IMR-90 (cell line): ENCODE measurements at regions not wholly inside any gene's neighbourhood (a gene's known extent, or its start where the extent isn't known, plus 50 kb on each side); places are given as distances from the start of the nearest gene placed in this dataset.

ENCODE experiments used
- ATAC-seq: fragments of 200-7000 bp; cut with Tn5 transposase; 2 replicates; pipeline ENCODE4 v1.9.1; 2020; ENCODE audit warnings: low read depth, mild to moderate bottlenecking, moderate library complexity
- BruUV-seq: library from RNA; stranded (reverse); fragments of 400-500 nt; replicated peaks from 2 replicates; lab custom pipeline; 2021; lab: Mats Ljungman, UMichigan
- CTCF ChIA-PET: fragments of 300-600 bp; formaldehyde crosslinking; extraction: SDS; loops from one replicate; lab custom pipeline; 2021; ENCODE audit warnings: antibody characterized with exemption; lab: Yijun Ruan, JAX
- POLR2A ChIA-PET: fragments of 300-600 bp; sonication (Branson Sonifier 250); formaldehyde crosslinking; loops from one replicate; lab custom pipeline; 2022; ENCODE audit warnings: antibody characterized with exemption; ENCODE audit not compliant: unreplicated experiment; lab: Charles Lee
- DNase-seq: peaks from one replicate; pipeline ENCODE4 v3.0.0; 2013
- H2AFZ ChIP-seq: replicated peaks from 2 replicates; pipeline ENCODE3; 2013; ENCODE audit warnings: low read length, mild to moderate bottlenecking; ENCODE audit not compliant: poor library complexity
- H2AK5ac ChIP-seq: 2 replicates; pipeline ENCODE4 v1.6.1; 2013; ENCODE audit warnings: low read depth, low read length, inconsistent platforms
- H2AK9ac ChIP-seq: replicated peaks from 2 replicates; pipeline ENCODE3; 2013; ENCODE audit warnings: mild to moderate bottlenecking, low read depth, low read length, moderate library complexity; ENCODE audit not compliant: poor library complexity
- H2BK120ac ChIP-seq: 2 replicates; pipeline ENCODE4 v1.6.1; 2013; ENCODE audit warnings: low read depth, low read length, inconsistent platforms
- H2BK15ac ChIP-seq: 3 replicates; pipeline ENCODE4 v1.6.1; 2013; ENCODE audit warnings: low read depth, low read length, inconsistent platforms
- H2BK20ac ChIP-seq: 2 replicates; pipeline ENCODE4 v1.6.1; 2013; ENCODE audit warnings: low read depth, mild to moderate bottlenecking, inconsistent platforms, low read length, moderate library complexity
- H2BK5ac ChIP-seq: 2 replicates; pipeline ENCODE4 v1.6.1; 2013; ENCODE audit warnings: mild to moderate bottlenecking, low read depth, low read length, inconsistent platforms; ENCODE audit not compliant: poor library complexity, severe bottlenecking
- H3K14ac ChIP-seq: replicated peaks from 2 replicates; pipeline ENCODE4 v1.6.1; 2013; ENCODE audit warnings: low read depth, low read length, inconsistent platforms
- H3K18ac ChIP-seq: 2 replicates; pipeline ENCODE4 v1.6.1; 2013; ENCODE audit warnings: low read depth, low read length, control low read depth
- H3K23ac ChIP-seq: 2 replicates; pipeline ENCODE4 v1.6.1; 2013; ENCODE audit warnings: low read depth, low read length, inconsistent platforms
- H3K27ac ChIP-seq: 2 replicates; pipeline ENCODE4 v1.5.1; 2013; ENCODE audit warnings: mild to moderate bottlenecking, control low read depth, low read length; ENCODE audit not compliant: insufficient read depth
- H3K27me3 ChIP-seq: 2 replicates; pipeline ENCODE4 v1.6.1; 2013; ENCODE audit warnings: low read length; ENCODE audit not compliant: control insufficient read depth, insufficient read depth
- H3K36me3 ChIP-seq: 2 replicates; pipeline ENCODE4 v1.6.1; 2013; ENCODE audit warnings: low read length, mixed read lengths; ENCODE audit not compliant: control insufficient read depth, insufficient read depth
- H3K4ac ChIP-seq: 2 replicates; pipeline ENCODE4 v1.6.1; 2013; ENCODE audit warnings: low read depth, low read length, inconsistent platforms
- H3K4me1 ChIP-seq: 2 replicates; pipeline ENCODE4 v1.6.1; 2013; ENCODE audit warnings: low read length, mixed read lengths; ENCODE audit not compliant: control insufficient read depth, insufficient read depth
- H3K4me2 ChIP-seq: 2 replicates; pipeline ENCODE4 v1.6.1; 2013; ENCODE audit warnings: low read depth, mild to moderate bottlenecking, control low read depth, low read length, moderate library complexity
- H3K4me3 ChIP-seq: 2 replicates; pipeline ENCODE4 v1.5.1; 2013; ENCODE audit warnings: low read depth, mild to moderate bottlenecking, control low read depth, low read length, moderate library complexity; ENCODE audit not compliant: insufficient read depth
- H3K56ac ChIP-seq: 2 replicates; pipeline ENCODE4 v1.6.1; 2013; ENCODE audit warnings: low read length, inconsistent platforms; ENCODE audit not compliant: insufficient read depth; ENCODE audit errors: extremely low read depth
- H3K79me1 ChIP-seq, 2 experiments: 2 replicates each; pipeline ENCODE4 v1.6.1; 2013; ENCODE audit warnings: low read length in 2 of 2, inconsistent platforms in 1 of 2, low read depth in 1 of 2
- H3K9ac ChIP-seq: 2 replicates; pipeline ENCODE4 v1.6.1; 2013; ENCODE audit warnings: low read depth, low read length, control low read depth
- H3K9me1 ChIP-seq: 2 replicates; pipeline ENCODE4 v1.6.1; 2013; ENCODE audit warnings: low read length, inconsistent platforms; ENCODE audit not compliant: insufficient read depth
- H3K9me3 ChIP-seq: 2 replicates; pipeline ENCODE4 v1.6.1; 2013; ENCODE audit warnings: low read length; ENCODE audit not compliant: control insufficient read depth, insufficient read depth
- H4K20me1 ChIP-seq: 2 replicates; pipeline ENCODE4 v1.6.1; 2013; ENCODE audit warnings: low read length, inconsistent platforms; ENCODE audit not compliant: insufficient read depth
- H4K5ac ChIP-seq: 2 replicates; pipeline ENCODE4 v1.6.1; 2013; ENCODE audit warnings: mild to moderate bottlenecking, low read depth, low read length, control low read depth
- H4K8ac ChIP-seq, 2 experiments: 2 replicates each; pipeline ENCODE4 v1.6.1; 2013; ENCODE audit warnings: low read depth in 2 of 2, low read length in 2 of 2, control low read depth in 1 of 2, inconsistent platforms in 1 of 2
- H4K91ac ChIP-seq: 2 replicates; pipeline ENCODE4 v1.6.1; 2013; ENCODE audit warnings: low read depth, low read length, inconsistent platforms; ENCODE audit not compliant: insufficient read depth
- MAFK ChIP-seq: IDR thresholded peaks from 2 replicates; pipeline ENCODE4 v1.6.1; 2012; ENCODE audit warnings: low read depth, low read length, improper control_type of control experiment
- RCOR1 ChIP-seq: IDR thresholded peaks from 2 replicates; pipeline ENCODE4 v1.6.1; 2012; ENCODE audit warnings: mild to moderate bottlenecking, low read length, improper control_type of control experiment; ENCODE audit not compliant: insufficient replicate concordance
- dilution Hi-C: fragments of 300-500 bp; cut with HindIII; formaldehyde crosslinking; loops from one replicate; pipeline ENCODE4 v1.14.3; 2018; ENCODE audit warnings: low sequenced_read_pairs; ENCODE audit not compliant: unreplicated experiment
- in situ Hi-C: fragments of 300-500 bp; cut with MboI; formaldehyde crosslinking; loops from 3 replicates; pipeline ENCODE4 v1.14.3; 2019; ENCODE audit warnings: low sequenced_read_pairs, inconsistent platforms, mixed read lengths
- intact Hi-C: fragments of 100-400 bp; cut with micrococcal nuclease; formaldehyde crosslinking; loops from 2 replicates; pipeline ENCODE4 v1.10.0; 2022

DNA sequence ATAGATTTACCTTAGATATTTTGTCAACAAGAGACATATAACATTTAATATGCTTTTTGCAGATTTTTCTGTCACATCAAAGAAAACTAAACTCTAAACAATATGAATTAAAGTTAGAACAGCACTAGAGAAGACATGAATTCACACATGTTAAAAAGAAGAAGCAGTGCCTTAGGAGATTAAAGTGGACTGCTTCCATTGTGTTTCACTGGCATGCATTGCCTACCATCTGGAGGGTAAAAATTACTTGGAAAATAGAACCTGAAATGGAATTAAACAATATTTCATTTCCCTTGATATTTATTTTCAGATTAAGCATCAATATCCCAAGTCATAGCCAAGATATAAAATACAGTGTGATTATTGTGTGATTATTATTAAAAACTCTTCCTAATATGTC is 319.4 kb upstream of the CDH18 start:
- no peak overlapping the region for H3K4ac ChIP-seq
- H2AK5ac ChIP-seq, result no peak overlapping the region
- no peak overlapping the region for H3K56ac ChIP-seq
- H2BK5ac ChIP-seq, result no peak overlapping the region
- H4K8ac ChIP-seq, result no peak overlapping the region
- no peak overlapping the region for H4K5ac ChIP-seq
- H3K4me2 ChIP-seq, result no peak overlapping the region
- H3K4me1 ChIP-seq, result no peaks in the 10 kb centered on the region
- H2AK9ac ChIP-seq, result no peak overlapping the region
- in situ Hi-C loops (no loop called here), intact Hi-C loops (no loop called here), dilution Hi-C loops (no loop called here)
- no peak overlapping the region for H3K18ac ChIP-seq
- H2AFZ ChIP-seq, result no peak overlapping the region
- no peak overlapping the region for H3K27ac ChIP-seq
- no peak for ATAC-seq
- ChIA-PET POLR2A (no interaction called here), CTCF (no interaction called here)
- no peak overlapping the region for H3K23ac ChIP-seq
- H3K9me3 ChIP-seq, result no peaks in the 10 kb centered on the region; the same call in 1 of the 2 replicates
- H4K20me1 ChIP-seq, result no peaks in the 10 kb centered on the region
- H2BK120ac ChIP-seq, result no peak overlapping the region
- H3K14ac ChIP-seq, result no peak overlapping the region
- no peaks in the 10 kb centered on the region for H3K27me3 ChIP-seq
- no peak overlapping the region for H2BK20ac ChIP-seq
- H3K4me3 ChIP-seq, result no peak overlapping the region
- H4K91ac ChIP-seq, result no peak overlapping the region
- no peaks in the 10 kb centered on the region for H3K79me1 ChIP-seq
- H3K36me3 ChIP-seq, result no peaks in the 10 kb centered on the region
- TF ChIP-seq RCOR1 (no peak), MAFK (no peak)
- BruUV-seq, result no TSS peak
- DNase-seq, result no peak
- H2BK15ac ChIP-seq, result no peak overlapping the region
- no peak overlapping the region for H3K9ac ChIP-seq
- no peaks in the 10 kb centered on the region for H3K9me1 ChIP-seq
